Caco-2 (cell line): ENCODE measurements at regions not wholly inside any gene's neighbourhood (a gene's known extent, or its start where the extent isn't known, plus 50 kb on each side); places are given as distances from the start of the nearest gene placed in this dataset.

Experiments
- BruUV-seq: library from RNA; stranded (reverse); fragments of 400-500 nt; replicated peaks from 2 replicates; lab custom pipeline; 2021; lab: Mats Ljungman, UMichigan
- CTCF ChIA-PET: fragments of 300-600 bp; sonication (Branson Sonifier 250); formaldehyde crosslinking; loops from one replicate; lab custom pipeline; 2022; ENCODE audit warnings: antibody characterized with exemption; lab: Charles Lee
- POLR2A ChIA-PET: fragments of 300-600 bp; sonication (Branson Sonifier 250); formaldehyde crosslinking; loops from one replicate; lab custom pipeline; 2022; ENCODE audit warnings: antibody characterized with exemption; lab: Charles Lee
- DNase-seq, 2 experiments: peaks; one replicate each; pipeline versions ENCODE4 v3.0.0 to v3.0.0-alpha.2; 2020 to 2022
- H3K27me3 ChIP-seq: replicated peaks from 2 replicates; pipeline ENCODE4 v1.6.0; 2011; ENCODE audit warnings: low read length; ENCODE audit not compliant: control insufficient read depth, insufficient read depth
- H3K36me3 ChIP-seq: 2 replicates; pipeline ENCODE4 v1.5.1; 2011; ENCODE audit warnings: low read length; ENCODE audit not compliant: control insufficient read depth, insufficient read depth
- H3K4me1 ChIP-seq: fragments of 250-450 bp; sonication (Bioruptor Pico); 2 replicates; pipeline ENCODE4 v1.5.1; 2020; ENCODE audit warnings: mild to moderate bottlenecking
- H3K4me3 ChIP-seq: 2 replicates; pipeline ENCODE4 v1.5.1; 2011; ENCODE audit warnings: low read depth, mild to moderate bottlenecking, control low read depth, low read length
- H3K9me3 ChIP-seq: fragments of 250-450 bp; sonication (Bioruptor Pico); 2 replicates; pipeline ENCODE4 v1.5.1; 2020; ENCODE audit warnings: mild to moderate bottlenecking, moderate library complexity
- H3K27ac Mint-ChIP-seq: one replicate; pipeline ENCODE4 v1.8.0; 2022; ENCODE audit warnings: mixed read lengths; ENCODE audit not compliant: unreplicated experiment
- H3K27me3 Mint-ChIP-seq: one replicate; pipeline ENCODE4 v1.8.0; 2022; ENCODE audit warnings: mixed read lengths; ENCODE audit not compliant: insufficient read depth, unreplicated experiment
- H3K36me3 Mint-ChIP-seq: one replicate; pipeline ENCODE4 v1.8.0; 2022; ENCODE audit warnings: mild to moderate bottlenecking, mixed read lengths; ENCODE audit not compliant: insufficient read depth, unreplicated experiment
- H3K4me1 Mint-ChIP-seq: one replicate; pipeline ENCODE4 v1.8.0; 2022; ENCODE audit warnings: low read depth, mixed read lengths; ENCODE audit not compliant: unreplicated experiment
- H3K4me3 Mint-ChIP-seq: one replicate; pipeline ENCODE4 v1.8.0; 2022; ENCODE audit warnings: mild to moderate bottlenecking, moderate library complexity, mixed read lengths; ENCODE audit not compliant: unreplicated experiment
- H3K9me3 Mint-ChIP-seq: one replicate; pipeline ENCODE4 v1.8.0; 2022; ENCODE audit warnings: mixed read lengths; ENCODE audit not compliant: unreplicated experiment
- CTCF ChIP-seq, 2 experiments: fragments of 200-600 bp in 1 of 2; IDR thresholded peaks; 1 replicate in 1 of 2; 2 replicates in 1 of 2; pipeline versions ENCODE4 v1.5.1 to v1.8.0; 2011 to 2022; ENCODE audit warnings: antibody characterized with exemption in 1 of 2, control low read depth in 1 of 2, inconsistent platforms in 1 of 2, low read depth in 1 of 2, low read length in 1 of 2, mild to moderate bottlenecking in 1 of 2, moderate library complexity in 1 of 2; ENCODE audit not compliant: insufficient read depth in 1 of 2, severe bottlenecking in 1 of 2, unreplicated experiment in 1 of 2
- intact Hi-C: fragments of 100-400 bp; cut with micrococcal nuclease; formaldehyde crosslinking; loops from one replicate; pipeline ENCODE4 v1.10.0; 2022; ENCODE audit not compliant: unreplicated experiment

GRCh38 chr11:69902337-69902736 lies 83.1 kb upstream of the FGF3 start:
- Histone ChIP-seq H3K9me3 (no peaks in the 10 kb centered on the region), H3K4me3 (no peak overlapping the region), H3K27me3 (no peaks in the 10 kb centered on the region), H3K4me1 (peaks cover 15% of the 10 kb centered on the region), H3K36me3 (no peaks in the 10 kb centered on the region)
- TF ChIP-seq CTCF (IDR thresholded peaks at IDR 0.05; ENCODE audit: insufficient read depth in 1 of 2, low read depth in 1 of 2, low read length in 1 of 2, severe bottlenecking in 1 of 2, unreplicated experiment in 1 of 2): no peak
- Mint-ChIP-seq H3K27me3 (peaks cover 3% of the 10 kb centered on the region), H3K9me3 (no peaks in the 10 kb centered on the region), H3K27ac (no peak overlapping the region), H3K4me3 (no peak overlapping the region), H3K36me3 (no peaks in the 10 kb centered on the region), H3K4me1 (peaks cover 19% of the 10 kb centered on the region)
- intact Hi-C loops: no loop called here
- no TSS peak for BruUV-seq
- CTCF ChIA-PET: interaction anchor here (0.7 kb wide), 1 partner anchor 38 kb away, joined by 9 read pairs; no protein-coding TSS in a partner anchor
- POLR2A ChIA-PET: interaction anchor here (0.7 kb wide), 1 partner anchor 39 kb away, joined by 11 read pairs; no protein-coding TSS in a partner anchor
- DNase-seq: no peak

- no peaks in the 10 kb centered on the region for H3K27me3 Mint-ChIP-seq
- no peak overlapping the region for H3K27ac Mint-ChIP-seq
- no TSS peak for BruUV-seq
- H3K9me3 Mint-ChIP-seq: no peaks in the 10 kb centered on the region
- H3K4me3 ChIP-seq: no peak overlapping the region
- ChIA-PET POLR2A (no interaction called here), CTCF (no interaction called here)
- H3K4me1 Mint-ChIP-seq: peaks cover 19% of the 10 kb centered on the region
- H3K36me3 Mint-ChIP-seq: no peaks in the 10 kb centered on the region
- H3K4me3 Mint-ChIP-seq: no peak overlapping the region
- intact Hi-C loops: no loop called here
- no peaks in the 10 kb centered on the region for H3K27me3 ChIP-seq
- H3K9me3 ChIP-seq: no peaks in the 10 kb centered on the region
- no peak for DNase-seq
- no peak for TF ChIP-seq CTCF (IDR thresholded peaks at IDR 0.05; ENCODE audit: insufficient read depth in 1 of 2, low read depth in 1 of 2, low read length in 1 of 2, severe bottlenecking in 1 of 2, unreplicated experiment in 1 of 2)
- peaks cover 15% of the 10 kb centered on the region for H3K4me1 ChIP-seq
- H3K36me3 ChIP-seq: no peaks in the 10 kb centered on the region
Measured at GRCh38 chr11:69903211-69903610, 84.0 kb upstream of the FGF3 start.

GRCh38 chr11:69904161-69904973 lies 85.2 kb upstream of the FGF3 start:
- no TSS peak for BruUV-seq
- H3K27ac Mint-ChIP-seq: no peak overlapping the region
- peaks cover 15% of the 10 kb centered on the region for H3K4me1 ChIP-seq

More at GRCh38 chr11:69904161-69904973, 85.2 kb upstream of the FGF3 start:
- CTCF ChIA-PET: interaction anchor here (0.6 kb wide), 1 partner anchor 310 kb away, joined by 5 read pairs; no protein-coding TSS in a partner anchor
- H3K9me3 Mint-ChIP-seq: no peaks in the 10 kb centered on the region
- no peak overlapping the region for H3K4me3 Mint-ChIP-seq
- intact Hi-C loops: no loop called here
- H3K36me3 Mint-ChIP-seq: no peaks in the 10 kb centered on the region
- POLR2A ChIA-PET: no interaction called here
- TF ChIP-seq CTCF (IDR thresholded peaks at IDR 0.05; ENCODE audit: insufficient read depth in 1 of 2, low read depth in 1 of 2, low read length in 1 of 2, severe bottlenecking in 1 of 2, unreplicated experiment in 1 of 2): no peak
- H3K4me3 ChIP-seq: no peak overlapping the region
- H3K27me3 Mint-ChIP-seq: no peaks in the 10 kb centered on the region
- no peaks in the 10 kb centered on the region for H3K27me3 ChIP-seq
- peaks cover 19% of the 10 kb centered on the region for H3K4me1 Mint-ChIP-seq
- H3K36me3 ChIP-seq: no peaks in the 10 kb centered on the region
- DNase-seq: no peak
- no peaks in the 10 kb centered on the region for H3K9me3 ChIP-seq
